PC-3 (cell line): ENCODE measurements at regions not wholly inside any gene's neighbourhood (a gene's known extent, or its start where the extent isn't known, plus 50 kb on each side); places are given as distances from the start of the nearest gene placed in this dataset.

Experiments
- EZH2 ChIP-seq: fragments of 300-600 bp; sonication (generic); IDR thresholded peaks from one replicate; pipeline ENCODE4 v1.6.1; 2017; ENCODE audit warnings: antibody characterized with exemption, mild to moderate bottlenecking, low read length; ENCODE audit not compliant: unreplicated experiment
- EZH2phosphoT487 ChIP-seq: fragments of 300-600 bp; sonication (generic); IDR thresholded peaks from 2 replicates; pipeline ENCODE4 v1.6.1; 2018; ENCODE audit warnings: mild to moderate bottlenecking, antibody characterized with exemption, low read length, borderline replicate concordance
- TF ChIP-seq, protein P1 (sequence below): fragments of 300-600 bp; sonication (generic); conservative IDR thresholded peaks from 2 replicates; pipeline ENCODE4 v1.5.1; 2017; ENCODE audit warnings: antibody characterized with exemption, low read depth, mild to moderate bottlenecking, low read length

GRCh38 chr13:85853161-85853894 is 54.1 kb upstream of the SLITRK6 start:
- TF ChIP-seq, protein P1, sequence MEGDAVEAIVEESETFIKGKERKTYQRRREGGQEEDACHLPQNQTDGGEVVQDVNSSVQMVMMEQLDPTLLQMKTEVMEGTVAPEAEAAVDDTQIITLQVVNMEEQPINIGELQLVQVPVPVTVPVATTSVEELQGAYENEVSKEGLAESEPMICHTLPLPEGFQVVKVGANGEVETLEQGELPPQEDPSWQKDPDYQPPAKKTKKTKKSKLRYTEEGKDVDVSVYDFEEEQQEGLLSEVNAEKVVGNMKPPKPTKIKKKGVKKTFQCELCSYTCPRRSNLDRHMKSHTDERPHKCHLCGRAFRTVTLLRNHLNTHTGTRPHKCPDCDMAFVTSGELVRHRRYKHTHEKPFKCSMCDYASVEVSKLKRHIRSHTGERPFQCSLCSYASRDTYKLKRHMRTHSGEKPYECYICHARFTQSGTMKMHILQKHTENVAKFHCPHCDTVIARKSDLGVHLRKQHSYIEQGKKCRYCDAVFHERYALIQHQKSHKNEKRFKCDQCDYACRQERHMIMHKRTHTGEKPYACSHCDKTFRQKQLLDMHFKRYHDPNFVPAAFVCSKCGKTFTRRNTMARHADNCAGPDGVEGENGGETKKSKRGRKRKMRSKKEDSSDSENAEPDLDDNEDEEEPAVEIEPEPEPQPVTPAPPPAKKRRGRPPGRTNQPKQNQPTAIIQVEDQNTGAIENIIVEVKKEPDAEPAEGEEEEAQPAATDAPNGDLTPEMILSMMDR, result no peak
- TF ChIP-seq EZH2, result no peak
- TF ChIP-seq EZH2phosphoT487, result no peak
